ENCODE measurements at regions not wholly inside any gene's neighbourhood (a gene's known extent, or its start where the extent isn't known, plus 50 kb on each side); places are given as distances from the start of the nearest gene placed in this dataset.
"Not testable (repeated sequence)": the region's sequence is repeated elsewhere in the genome, so short reads cannot be mapped to it uniquely, and the experiment has no call there.

DNA sequence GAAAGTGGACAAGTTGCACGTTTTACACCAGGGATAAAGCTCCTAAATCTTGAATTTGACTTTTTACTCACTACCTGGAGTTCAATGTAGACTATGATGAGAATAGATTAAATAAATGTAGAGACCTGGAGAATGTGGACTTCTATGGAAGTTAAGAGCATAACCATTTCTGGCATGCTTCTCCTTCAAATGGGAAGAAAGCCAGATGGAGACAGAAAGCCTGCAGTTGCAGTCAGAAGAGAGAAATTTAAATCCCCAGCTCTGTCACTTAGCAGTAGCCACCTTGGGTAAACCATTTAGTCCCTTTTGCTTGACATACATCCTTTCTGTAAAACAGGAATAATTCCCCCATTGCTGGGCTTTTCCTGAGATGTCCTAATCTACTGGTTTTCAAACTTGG is 355.3 kb upstream of the AUTS2 start:
- H3K4me1 ChIP-seq (replicated peaks in 1 of 2), result no peaks in the 10 kb centered on the region
- no peak overlapping the region for H3K27ac ChIP-seq
- 0 to 60% (median 29%) methylated on average over 1 of the region's 1 CpG; no CpG with 5 or more reads in 3 of the 10 experiments for WGBS, 10 experiments
- no peak overlapping the region for H3K4me3 ChIP-seq
- no peak for ATAC-seq (replicated peaks in 6 of 8)
- in situ Hi-C loops (cut with MboI; ENCODE audit: low pct_unique_long_range_greater_than_20kb in 2 of 9, low sequenced_read_pairs in 9 of 9, unreplicated experiment in 9 of 9), result no loop called here

DNA sequence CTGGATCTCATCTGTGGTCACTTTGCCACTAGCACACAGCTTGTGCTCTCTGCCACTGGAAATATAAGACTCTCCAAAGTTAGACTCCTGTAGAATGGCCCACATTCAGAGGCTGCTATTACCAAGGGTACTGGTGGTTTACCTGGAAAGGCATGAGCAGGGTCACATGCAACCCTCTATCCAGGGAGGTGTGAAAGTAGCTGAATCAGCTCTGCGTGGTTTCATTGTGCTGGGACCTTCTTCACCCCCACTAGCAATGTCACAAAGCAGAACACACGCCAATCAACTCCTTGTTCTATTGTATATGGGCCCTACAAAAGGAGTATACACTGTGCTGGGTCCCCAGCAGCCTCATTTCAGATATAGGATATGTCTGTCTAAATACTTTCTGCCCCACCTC is 353.6 kb upstream of the AUTS2 start:
- ATAC-seq (replicated peaks in 6 of 8), result no peak
- Histone ChIP-seq H3K4me1 (replicated peaks in 1 of 2) (peaks cover 6 to 7% of the 10 kb centered on the region in 2 donors), H3K4me3 (no peak overlapping the region), H3K27ac (no peak overlapping the region)
- in situ Hi-C loops (cut with MboI; ENCODE audit: low pct_unique_long_range_greater_than_20kb in 2 of 9, low sequenced_read_pairs in 9 of 9, unreplicated experiment in 9 of 9), result no loop called here
- WGBS, 10 experiments, result 14 to 100% (median 77%) methylated on average over 1 to 2 of the region's 2 CpGs; no CpG with 5 or more reads in 6 of the 10 experiments

DNA sequence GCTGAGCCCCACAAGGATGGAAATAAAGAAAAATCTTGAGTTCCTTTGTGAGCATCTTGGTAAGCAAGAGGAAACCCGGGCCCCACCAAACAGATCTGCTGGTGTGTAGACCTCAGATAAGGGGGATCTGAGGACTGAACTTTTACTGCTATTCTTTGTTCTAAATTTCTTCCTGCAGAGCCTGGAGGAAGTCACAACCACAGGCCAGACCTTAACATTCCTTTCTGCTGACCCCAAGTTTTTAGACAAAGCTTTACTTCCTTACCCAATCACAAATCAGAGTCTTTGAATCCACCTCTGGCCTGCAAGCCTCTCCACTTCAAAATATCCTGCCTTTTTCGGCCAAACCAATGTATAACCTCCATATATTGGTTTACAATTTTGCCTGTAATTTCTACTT is 352.6 kb upstream of the AUTS2 start:
- WGBS, 10 experiments, result 0 to 100% (median 67%) methylated on average over 1 to 2 of the region's 2 CpGs; no CpG with 5 or more reads in 5 of the 10 experiments
- in situ Hi-C loops (cut with MboI; ENCODE audit: low pct_unique_long_range_greater_than_20kb in 2 of 9, low sequenced_read_pairs in 9 of 9, unreplicated experiment in 9 of 9), result no loop called here
- H3K4me1 ChIP-seq (replicated peaks in 1 of 2), result peaks cover 6 to 7% of the 10 kb centered on the region in 2 donors
- H3K4me3 ChIP-seq, result no peak overlapping the region
- H3K27ac ChIP-seq, result no peak overlapping the region
- no peak for ATAC-seq (replicated peaks in 6 of 8)

DNA sequence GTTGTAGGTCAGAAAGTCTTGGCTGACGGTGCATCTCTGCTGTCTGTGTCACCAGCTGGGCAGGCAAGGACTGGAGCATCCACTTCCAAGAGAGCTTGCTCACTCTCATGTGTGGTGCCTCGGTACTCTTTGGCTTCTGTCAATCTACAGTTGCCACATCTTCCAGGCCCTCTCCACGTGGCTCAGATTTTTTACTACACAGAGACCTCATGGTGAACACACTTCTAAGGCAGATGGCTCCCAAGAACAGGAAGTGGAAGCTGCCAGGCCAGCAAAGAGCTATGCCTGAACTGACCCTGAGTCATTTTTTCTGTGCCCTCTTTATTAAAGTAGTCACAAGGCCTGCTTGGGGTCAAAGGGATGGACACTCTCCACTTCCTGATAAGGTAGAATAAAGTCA is 351.5 kb upstream of the AUTS2 start:
- WGBS, 10 experiments, result 0 to 85% (median 63%) methylated on average over 2 to 3 of the region's 3 CpGs; no CpG with 5 or more reads in 6 of the 10 experiments
- Histone ChIP-seq H3K4me3 (no peak overlapping the region), H3K4me1 (replicated peaks in 1 of 2) (peaks cover 6 to 7% of the 10 kb centered on the region in 2 donors), H3K27ac (no peak overlapping the region)
- no peak for ATAC-seq (replicated peaks in 6 of 8)
- in situ Hi-C loops (cut with MboI; ENCODE audit: low pct_unique_long_range_greater_than_20kb in 2 of 9, low sequenced_read_pairs in 9 of 9, unreplicated experiment in 9 of 9), result no loop called here

DNA sequence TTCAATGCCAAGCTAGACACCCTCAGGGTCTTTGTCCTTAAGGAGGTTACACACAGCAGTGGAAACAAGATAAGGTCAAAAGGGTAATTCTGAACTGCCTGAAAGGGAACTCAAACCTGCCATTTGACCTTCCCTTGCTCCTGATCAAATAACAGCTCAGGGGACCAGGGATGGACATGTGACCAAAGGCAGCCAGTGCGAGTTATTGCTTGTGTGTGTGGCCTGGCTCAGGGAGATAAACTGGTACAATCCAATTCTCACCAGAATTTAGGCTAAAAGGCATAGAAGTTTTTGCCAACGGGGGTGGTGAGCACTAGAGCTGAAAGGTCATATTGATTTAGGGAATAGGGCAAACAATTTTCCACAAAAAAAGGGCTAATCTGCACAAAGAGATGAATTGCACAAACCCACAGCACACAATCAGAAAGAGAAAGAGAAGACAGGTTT is 349.9 kb upstream of the AUTS2 start:
- H3K4me3 ChIP-seq; H3K4me1 ChIP-seq (replicated peaks in 1 of 2); H3K27ac ChIP-seq; in situ Hi-C loops (cut with MboI; ENCODE audit: low pct_unique_long_range_greater_than_20kb in 2 of 9, low sequenced_read_pairs in 9 of 9, unreplicated experiment in 9 of 9): not testable (repeated sequence)
- peak in 3 of 8 experiments; percentile 38 to 52 (median 49) for ATAC-seq (replicated peaks in 6 of 8)
- WGBS, 10 experiments, result 0 to 57% (median 8%) methylated on average over 1 to 2 of the region's 2 CpGs; no CpG with 5 or more reads in 4 of the 10 experiments

DNA sequence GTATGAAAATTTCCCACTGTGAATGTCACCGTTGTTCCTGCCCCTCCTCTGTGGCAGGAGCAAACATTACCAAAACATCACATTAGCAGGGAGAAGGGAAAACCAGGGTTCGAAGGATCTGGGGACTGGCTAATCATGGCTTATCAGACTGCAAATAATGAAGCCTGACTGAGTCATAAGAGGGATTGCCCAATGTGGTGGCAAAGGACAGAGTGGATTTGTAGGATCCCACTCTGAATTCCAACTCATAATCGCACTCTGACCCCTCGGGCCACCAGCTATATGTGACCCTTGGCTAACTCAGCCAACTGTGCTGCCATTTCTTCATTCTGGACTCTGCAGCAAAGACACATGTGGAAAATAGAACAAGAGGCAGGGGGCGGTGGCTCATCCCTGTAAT is 347.3 kb upstream of the AUTS2 start:
- in situ Hi-C loops (cut with MboI; ENCODE audit: low pct_unique_long_range_greater_than_20kb in 2 of 9, low sequenced_read_pairs in 9 of 9, unreplicated experiment in 9 of 9), result no loop called here
- WGBS, 10 experiments, result 43 to 100% (median 83%) methylated on average over 1 to 5 of the region's 5 CpGs; no CpG with 5 or more reads in 4 of the 10 experiments
- Histone ChIP-seq H3K27ac (no peak overlapping the region), H3K4me1 (replicated peaks in 1 of 2) (peaks cover 6 to 7% of the 10 kb centered on the region in 2 donors), H3K4me3 (no peak overlapping the region)
- no peak for ATAC-seq (replicated peaks in 6 of 8)

DNA sequence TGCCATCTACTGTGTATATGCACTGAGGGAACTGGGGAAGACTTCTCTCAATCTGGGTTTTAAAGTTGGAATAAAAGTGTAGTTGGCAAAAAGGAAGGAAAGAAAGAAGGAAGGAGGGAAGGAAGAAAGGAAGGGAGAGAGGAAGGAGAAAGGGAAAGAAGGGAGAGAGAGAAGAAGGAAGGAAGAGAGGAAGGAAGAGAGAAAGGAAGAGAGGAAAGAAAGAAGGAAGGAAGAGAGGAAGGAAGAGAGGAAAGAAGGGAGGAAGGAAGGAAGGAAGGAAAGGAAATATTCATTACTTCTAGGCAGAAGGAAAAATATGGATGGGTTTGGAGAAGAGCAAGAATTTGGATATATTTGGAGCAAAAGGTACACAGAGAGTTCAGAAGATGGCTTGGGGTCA is 343.6 kb upstream of the AUTS2 start:
- no peak overlapping the region for H3K27ac ChIP-seq
- peaks cover 1 to 2% of the 10 kb centered on the region in 2 donors for H3K4me1 ChIP-seq (replicated peaks in 1 of 2)
- no peak for ATAC-seq (replicated peaks in 6 of 8)
- H3K4me3 ChIP-seq, result no peak overlapping the region
- in situ Hi-C loops (cut with MboI; ENCODE audit: low pct_unique_long_range_greater_than_20kb in 2 of 9, low sequenced_read_pairs in 9 of 9, unreplicated experiment in 9 of 9), result no loop called here

DNA sequence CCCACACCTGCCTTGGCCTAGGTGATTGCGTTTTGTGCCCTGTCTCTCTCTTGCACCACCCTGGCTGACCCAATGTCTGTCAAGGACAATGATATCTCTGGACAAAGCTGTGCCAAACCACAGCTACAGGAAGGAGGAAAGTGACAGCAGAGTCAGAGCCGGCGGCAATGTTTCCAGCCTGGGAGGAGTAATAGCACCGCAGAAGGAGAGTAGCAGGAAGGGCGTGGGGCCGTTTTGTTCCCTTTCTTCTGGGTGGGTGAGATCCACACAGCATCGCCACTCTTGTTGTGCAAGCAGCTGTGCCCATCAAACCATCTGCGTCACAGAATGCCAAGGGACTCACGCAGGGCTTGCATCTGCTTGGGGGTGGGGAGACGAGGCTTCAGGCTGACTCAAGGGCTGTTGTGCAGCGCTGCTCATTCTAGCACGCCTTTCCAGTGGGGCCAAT is 341.6 kb upstream of the AUTS2 start:
- peaks cover 5 to 6% of the 10 kb centered on the region in 2 donors for H3K4me1 ChIP-seq (replicated peaks in 1 of 2)
- no peak overlapping the region for H3K27ac ChIP-seq
- H3K4me3 ChIP-seq, result no peak overlapping the region
- in situ Hi-C loops (cut with MboI; ENCODE audit: low pct_unique_long_range_greater_than_20kb in 2 of 9, low sequenced_read_pairs in 9 of 9, unreplicated experiment in 9 of 9), result no loop called here
- ATAC-seq (replicated peaks in 6 of 8), result peak in 5 of 8 experiments; percentile 12 to 82 (median 44)
- WGBS, 10 experiments, result 1 to 100% (median 80%) methylated on average over 1 to 9 of the region's 12 CpGs; no CpG with 5 or more reads in 5 of the 10 experiments

DNA sequence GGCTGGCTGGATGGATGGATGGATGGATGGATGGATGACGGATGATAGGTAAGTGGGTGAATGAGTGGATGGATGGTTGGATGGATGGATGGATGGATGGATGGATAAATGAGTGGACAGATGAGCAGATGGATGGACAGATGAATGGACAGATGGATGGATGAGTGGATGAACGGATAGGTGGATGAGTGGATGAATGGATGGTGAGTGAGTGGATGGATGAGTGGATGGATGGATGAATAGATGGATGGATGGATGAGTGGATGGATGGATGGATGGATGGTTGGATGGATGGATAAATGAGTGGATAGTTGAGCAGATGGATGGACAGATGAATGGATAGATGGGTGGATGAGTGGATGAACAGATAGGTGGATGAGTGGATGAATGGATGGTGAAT is 340.7 kb upstream of the AUTS2 start:
- in situ Hi-C loops (cut with MboI; ENCODE audit: low pct_unique_long_range_greater_than_20kb in 2 of 9, low sequenced_read_pairs in 9 of 9, unreplicated experiment in 9 of 9), result no loop called here
- Histone ChIP-seq H3K27ac (no peak overlapping the region), H3K4me3 (no peak overlapping the region), H3K4me1 (replicated peaks in 1 of 2) (peaks cover 5 to 6% of the 10 kb centered on the region in 2 donors)
- WGBS, 10 experiments, result 64 to 100% (median 92%) methylated on average over 1 to 2 of the region's 2 CpGs; no CpG with 5 or more reads in 1 of the 10 experiments
- ATAC-seq (replicated peaks in 6 of 8), result no peak

DNA sequence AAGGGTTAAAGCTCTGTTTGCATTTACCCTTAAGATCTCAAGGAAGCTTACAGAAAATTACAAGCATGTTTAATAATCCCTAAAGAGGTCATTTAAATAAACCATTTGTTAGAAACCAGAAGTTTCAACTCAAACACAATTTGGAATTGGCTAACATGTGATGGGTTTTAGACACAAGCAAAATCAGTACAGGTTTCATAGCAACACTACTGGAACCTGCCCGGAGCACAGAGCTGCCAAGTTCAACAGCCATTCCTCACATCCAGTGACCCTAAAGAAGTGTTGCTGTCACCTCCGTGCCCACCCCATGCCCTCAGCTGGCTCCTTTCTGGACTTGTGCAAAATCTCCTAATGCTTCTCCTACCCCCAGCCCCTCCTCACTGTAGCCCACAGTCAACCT is 338.8 kb upstream of the AUTS2 start:
- in situ Hi-C loops (cut with MboI; ENCODE audit: low pct_unique_long_range_greater_than_20kb in 2 of 9, low sequenced_read_pairs in 9 of 9, unreplicated experiment in 9 of 9), result no loop called here
- no peak overlapping the region for H3K27ac ChIP-seq
- no peak for ATAC-seq (replicated peaks in 6 of 8)
- 50 to 100% (median 82%) methylated on average over 1 to 2 of the region's 2 CpGs; no CpG with 5 or more reads in 4 of the 10 experiments for WGBS, 10 experiments
- H3K4me1 ChIP-seq (replicated peaks in 1 of 2), result peaks cover 5 to 6% of the 10 kb centered on the region in 2 donors
- H3K4me3 ChIP-seq, result no peak overlapping the region

DNA sequence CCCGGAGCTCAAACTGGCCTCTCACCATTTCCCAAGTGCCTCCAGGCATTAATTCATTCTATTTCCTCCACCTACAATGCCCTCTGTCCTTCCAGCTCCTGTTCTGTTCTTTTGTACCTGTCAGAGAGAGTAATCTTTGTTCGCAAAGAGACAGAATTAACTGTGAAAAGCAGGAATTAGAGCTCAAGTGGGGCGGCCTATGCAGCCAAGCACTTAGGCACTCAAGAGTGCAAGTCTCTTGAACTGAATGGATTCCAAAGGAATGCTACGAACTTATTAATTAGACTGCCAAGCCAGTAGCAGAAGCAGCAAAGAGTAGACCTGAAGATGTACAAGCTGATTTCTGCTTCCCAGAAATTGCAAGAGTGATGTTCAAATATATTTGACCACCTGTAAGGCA is 338.3 kb upstream of the AUTS2 start:
- in situ Hi-C loops (cut with MboI; ENCODE audit: low pct_unique_long_range_greater_than_20kb in 2 of 9, low sequenced_read_pairs in 9 of 9, unreplicated experiment in 9 of 9), result no loop called here
- no peak overlapping the region for H3K4me3 ChIP-seq

DNA sequence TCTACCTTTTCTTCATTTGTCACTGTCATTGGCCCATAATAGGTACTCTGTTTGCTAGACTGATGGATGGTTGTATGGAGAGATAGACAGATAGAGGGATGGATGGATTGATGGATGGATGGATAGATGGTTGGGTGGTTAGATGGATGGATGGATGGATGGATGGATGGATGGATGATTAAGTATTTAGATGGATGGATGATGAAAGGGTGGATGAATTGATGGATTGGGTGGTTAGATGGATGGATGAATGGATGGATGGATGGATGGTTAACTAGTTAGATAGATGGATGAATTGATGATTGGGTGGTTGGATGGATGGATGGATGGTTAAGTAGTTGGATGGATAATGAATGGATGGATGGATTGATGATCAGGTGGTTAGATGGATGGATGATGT is 334.7 kb upstream of the AUTS2 start:
- ATAC-seq (replicated peaks in 6 of 8), result no peak
- H3K4me3 ChIP-seq, result no peak overlapping the region
- H3K4me1 ChIP-seq (replicated peaks in 1 of 2), result peaks cover 5 to 6% of the 10 kb centered on the region in 2 donors
- no peak overlapping the region for H3K27ac ChIP-seq
- in situ Hi-C loops (cut with MboI; ENCODE audit: low pct_unique_long_range_greater_than_20kb in 2 of 9, low sequenced_read_pairs in 9 of 9, unreplicated experiment in 9 of 9), result no loop called here

More for the DNA sequence above, 338.3 kb upstream of the AUTS2 start:
- WGBS, 10 experiments, result 6 to 100% (median 65%) methylated on average over 1 to 3 of the region's 4 CpGs
- H3K4me1 ChIP-seq (replicated peaks in 1 of 2), result peaks cover 5 to 6% of the 10 kb centered on the region in 2 donors
- peak in 1 of 8 experiments; percentile 32 for ATAC-seq (replicated peaks in 6 of 8)
- H3K27ac ChIP-seq, result no peak overlapping the region

DNA sequence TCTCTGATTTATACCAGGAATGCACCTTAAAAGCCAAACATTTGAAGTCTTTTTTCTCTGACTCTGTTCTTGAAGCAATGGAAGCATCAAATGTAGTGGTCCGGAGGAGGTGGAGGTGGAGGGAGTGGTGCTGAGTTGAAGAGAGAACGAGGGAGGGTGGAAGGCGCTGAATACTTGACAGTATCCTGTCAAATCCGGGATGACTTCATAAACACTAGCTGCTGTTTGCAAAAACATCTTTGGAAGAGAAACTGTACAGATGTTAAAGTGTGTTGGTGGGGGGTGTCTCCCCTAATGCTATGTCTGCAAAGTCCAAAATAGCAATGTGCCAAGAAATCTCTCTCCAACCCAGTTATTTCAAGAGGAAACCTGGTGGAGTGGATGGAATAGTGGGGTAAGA is 328.5 kb upstream of the AUTS2 start:
- Histone ChIP-seq H3K4me3 (no peak overlapping the region), H3K4me1 (replicated peaks in 1 of 2) (no peaks in the 10 kb centered on the region), H3K27ac (no peak overlapping the region)
- in situ Hi-C loops (cut with MboI; ENCODE audit: low pct_unique_long_range_greater_than_20kb in 2 of 9, low sequenced_read_pairs in 9 of 9, unreplicated experiment in 9 of 9), result no loop called here
- ATAC-seq (replicated peaks in 6 of 8), result no peak
- 2 to 85% (median 71%) methylated on average over 1 to 4 of the region's 4 CpGs for WGBS, 10 experiments

DNA sequence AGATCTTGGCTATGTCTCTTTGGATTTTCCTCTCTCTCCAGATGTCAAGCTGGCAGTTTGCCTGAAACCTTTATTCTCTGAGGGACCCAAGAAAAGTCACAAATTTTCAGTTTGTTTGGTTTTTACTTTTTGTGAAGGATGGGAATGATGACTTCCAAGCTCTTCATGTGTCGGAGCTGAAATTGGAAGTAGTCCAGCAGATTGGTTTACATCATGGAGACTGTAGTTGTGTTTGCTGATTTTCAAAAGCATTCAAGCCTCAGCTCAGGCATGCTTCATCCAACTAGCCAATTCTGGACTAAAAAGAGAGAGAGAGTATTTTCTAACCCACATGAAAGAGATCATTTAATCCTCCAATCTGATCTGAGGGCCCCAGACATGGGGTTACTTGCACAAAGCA is 326.2 kb upstream of the AUTS2 start:
- no peak overlapping the region for H3K4me3 ChIP-seq
- in situ Hi-C loops (cut with MboI; ENCODE audit: low pct_unique_long_range_greater_than_20kb in 2 of 9, low sequenced_read_pairs in 9 of 9, unreplicated experiment in 9 of 9), result no loop called here
- no peak for ATAC-seq (replicated peaks in 6 of 8)
- 38 to 100% (median 88%) methylated on average over 1 of the region's 1 CpG; no CpG with 5 or more reads in 3 of the 10 experiments for WGBS, 10 experiments
- H3K27ac ChIP-seq, result no peak overlapping the region
- peaks cover 12 to 13% of the 10 kb centered on the region in 2 donors for H3K4me1 ChIP-seq (replicated peaks in 1 of 2)

All from motor neuron (in vitro differentiated cells).